ENCODE measurements at regions not wholly inside any gene's neighbourhood (a gene's known extent, or its start where the extent isn't known, plus 50 kb on each side); places are given as distances from the start of the nearest gene placed in this dataset.

DNA sequence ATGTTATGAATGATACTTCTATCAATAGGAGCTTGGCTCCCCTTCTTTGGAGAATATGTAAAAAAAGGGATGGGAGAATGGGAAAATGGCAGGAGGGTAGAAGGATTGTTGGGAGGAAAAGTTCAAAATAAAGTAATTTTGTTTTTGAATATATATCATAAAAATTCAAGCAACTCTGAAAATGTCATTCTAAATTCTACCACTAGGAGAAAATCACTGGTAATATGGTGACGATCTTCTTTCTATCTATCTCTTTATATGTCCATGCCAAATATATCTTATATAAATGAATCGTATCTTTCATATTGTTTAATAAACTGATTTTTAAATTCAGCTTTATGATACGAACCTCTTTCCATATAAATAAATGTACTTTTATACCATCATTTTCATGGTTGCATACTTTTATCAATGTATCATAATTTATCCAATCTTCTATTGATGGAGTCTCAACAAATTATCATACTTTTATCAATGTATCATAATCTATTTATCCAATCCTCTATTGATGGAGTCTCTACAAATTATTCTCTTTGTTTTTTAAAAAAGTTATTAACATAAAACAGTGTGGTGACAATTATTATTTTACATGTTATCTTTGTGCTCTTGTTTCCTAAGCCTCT is 73.7 kb upstream of the MARK1 start (continued):
- TF ChIP-seq WRNIP1 (IDR thresholded peaks at IDR 0.05; ENCODE audit: borderline replicate concordance, low read depth, low read length), result no peak
- no peak for TF ChIP-seq GATAD2B (conservative IDR thresholded peaks at IDR 0.05; ENCODE audit: low read depth)
- no peak for TF ChIP-seq KLF5 (IDR thresholded peaks at IDR 0.05; ENCODE audit: partially characterized antibody)
- no peak for TF ChIP-seq SMAD5 (IDR thresholded peaks at IDR 0.05; ENCODE audit: low read depth)
- TF ChIP-seq NBN (IDR thresholded peaks at IDR 0.05), result no peak
- TF ChIP-seq ZZZ3 (IDR thresholded peaks at IDR 0.05; ENCODE audit: control insufficient read depth, insufficient read length, low read depth), result no peak

DNA sequence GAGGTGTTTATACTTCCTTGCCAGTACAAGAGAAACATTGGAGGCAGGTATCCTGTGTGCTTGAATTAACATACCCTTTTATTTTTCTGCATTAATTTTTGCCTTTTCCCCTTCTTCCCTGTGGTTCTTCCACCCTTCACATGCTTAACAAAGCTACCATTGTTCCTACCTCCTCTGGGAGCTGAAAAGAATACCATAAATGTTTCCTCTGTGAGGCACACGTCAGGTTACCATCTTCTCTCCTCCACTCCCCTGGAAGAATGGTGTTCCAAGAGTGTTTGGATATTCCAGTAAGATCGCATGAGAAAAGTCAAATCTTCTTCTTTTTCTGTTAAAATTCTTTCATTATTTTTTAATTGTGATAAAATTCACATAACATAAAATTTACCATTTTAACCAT is 74.6 kb upstream of the MARK1 start:
- intact Hi-C loops (cut with micrococcal nuclease; ENCODE audit: unreplicated experiment), result no loop called here
- no peak for DNase-seq (ENCODE audit: low read depth, low spot score)

DNA sequence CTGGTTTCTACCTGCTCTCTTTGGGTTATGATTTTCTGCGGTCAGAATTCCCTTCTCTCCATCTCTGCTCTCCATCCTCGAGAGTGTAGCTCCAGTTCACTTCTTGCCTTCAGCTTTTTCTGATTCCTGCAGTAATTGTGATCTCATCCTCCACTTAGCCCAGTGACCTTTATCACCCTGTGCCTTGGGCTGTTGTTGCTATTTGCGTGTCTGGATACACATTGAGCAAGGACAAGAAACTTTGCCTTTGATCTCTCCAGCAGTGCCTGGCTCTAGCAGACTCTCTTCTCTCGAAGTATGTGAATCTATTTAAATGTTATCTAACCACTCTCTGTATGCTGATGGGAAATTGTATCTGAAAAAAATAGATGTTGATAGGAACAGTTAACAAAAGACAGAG is 76.4 kb upstream of the MARK1 start:
- H3K27ac ChIP-seq (ENCODE audit: control insufficient read depth, insufficient read depth), result no peak overlapping the region
- H3K79me2 ChIP-seq (ENCODE audit: control insufficient read depth, insufficient read depth, low read length), result no peaks in the 10 kb centered on the region
- ChIA-PET CTCF (no interaction called here), SMC1A (ENCODE audit: uncharacterized antibody, unreplicated experiment) (interaction anchor here (1.4 to 1.5 kb wide), 2 partner anchors 171 to 282 kb away, joined by 3 read pairs; no protein-coding TSS in a partner anchor), POLR2A (no interaction called here), RAD21 (ENCODE audit: unreplicated experiment) (no interaction called here)
- intact Hi-C loops (cut with micrococcal nuclease; ENCODE audit: unreplicated experiment), result no loop called here
- no peak for DNase-seq (ENCODE audit: low read depth, low spot score)
- H3K36me3 ChIP-seq (ENCODE audit: control insufficient read depth in 2 of 2, insufficient read depth in 2 of 2, low read length in 1 of 2), result no peaks in the 10 kb centered on the region
- TF ChIP-seq, protein P1, sequence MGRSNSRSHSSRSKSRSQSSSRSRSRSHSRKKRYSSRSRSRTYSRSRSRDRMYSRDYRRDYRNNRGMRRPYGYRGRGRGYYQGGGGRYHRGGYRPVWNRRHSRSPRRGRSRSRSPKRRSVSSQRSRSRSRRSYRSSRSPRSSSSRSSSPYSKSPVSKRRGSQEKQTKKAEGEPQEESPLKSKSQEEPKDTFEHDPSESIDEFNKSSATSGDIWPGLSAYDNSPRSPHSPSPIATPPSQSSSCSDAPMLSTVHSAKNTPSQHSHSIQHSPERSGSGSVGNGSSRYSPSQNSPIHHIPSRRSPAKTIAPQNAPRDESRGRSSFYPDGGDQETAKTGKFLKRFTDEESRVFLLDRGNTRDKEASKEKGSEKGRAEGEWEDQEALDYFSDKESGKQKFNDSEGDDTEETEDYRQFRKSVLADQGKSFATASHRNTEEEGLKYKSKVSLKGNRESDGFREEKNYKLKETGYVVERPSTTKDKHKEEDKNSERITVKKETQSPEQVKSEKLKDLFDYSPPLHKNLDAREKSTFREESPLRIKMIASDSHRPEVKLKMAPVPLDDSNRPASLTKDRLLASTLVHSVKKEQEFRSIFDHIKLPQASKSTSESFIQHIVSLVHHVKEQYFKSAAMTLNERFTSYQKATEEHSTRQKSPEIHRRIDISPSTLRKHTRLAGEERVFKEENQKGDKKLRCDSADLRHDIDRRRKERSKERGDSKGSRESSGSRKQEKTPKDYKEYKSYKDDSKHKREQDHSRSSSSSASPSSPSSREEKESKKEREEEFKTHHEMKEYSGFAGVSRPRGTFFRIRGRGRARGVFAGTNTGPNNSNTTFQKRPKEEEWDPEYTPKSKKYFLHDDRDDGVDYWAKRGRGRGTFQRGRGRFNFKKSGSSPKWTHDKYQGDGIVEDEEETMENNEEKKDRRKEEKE (IDR thresholded peaks at IDR 0.05), result no peak
- TF ChIP-seq HDAC2 (IDR thresholded peaks at IDR 0.05) (no peak), ZNF274 (IDR thresholded peaks at IDR 0.05; ENCODE audit: insufficient read depth, insufficient read length) (no peak), CHD1 (IDR thresholded peaks at IDR 0.05; ENCODE audit: low read depth, low read length) (no peak), CBX5 (IDR thresholded peaks at IDR 0.05; ENCODE audit: low read depth) (no peak), NBN (IDR thresholded peaks at IDR 0.05) (no peak), EZH2 (IDR thresholded peaks at IDR 0.05; ENCODE audit: borderline replicate concordance, control insufficient read depth, low read depth, low read length) (no peak), ZNF207 (IDR thresholded peaks at IDR 0.05; ENCODE audit: borderline replicate concordance) (no peak), STAT1 (conservative IDR thresholded peaks at IDR 0.05) (no peak)
- no peak overlapping the region for H3K4me3 ChIP-seq
- FAIRE-seq, result no peak
- no peaks in the 10 kb centered on the region for H3K27me3 ChIP-seq (replicated peaks in 1 of 2; ENCODE audit: control insufficient read depth in 2 of 2, insufficient read depth in 2 of 2, low read length in 1 of 2)
- no peak overlapping the region for H3K4me2 ChIP-seq (ENCODE audit: control insufficient read depth, insufficient read depth)
- in situ Hi-C loops (cut with MboI), result no loop called here
- H2AFZ ChIP-seq (ENCODE audit: control insufficient read depth, low read depth, low read length), result no peak overlapping the region
- no TSS peak for BruUV-seq (replicated peaks)
- no peaks in the 10 kb centered on the region for H4K20me1 ChIP-seq (ENCODE audit: control insufficient read depth, insufficient read depth)
- H3K9me3 ChIP-seq (replicated peaks; ENCODE audit: control insufficient read depth, insufficient read depth, low read length), result no peaks in the 10 kb centered on the region
- H3K9ac ChIP-seq (ENCODE audit: control insufficient read depth, insufficient read depth, low read length), result no peak overlapping the region
- 30% methylated on average over 4 of the region's 4 CpGs for WGBS (ENCODE audit: insufficient coverage, insufficient replicate concordance, low lambda C conversion rate, missing lambda C conversion rate)
- H3K4me1 ChIP-seq (ENCODE audit: control insufficient read depth, insufficient read depth, low read length), result no peaks in the 10 kb centered on the region
- no peak for ATAC-seq

More for the DNA sequence above, 74.6 kb upstream of the MARK1 start:
- Histone ChIP-seq H3K27me3 (replicated peaks in 1 of 2; ENCODE audit: control insufficient read depth in 2 of 2, insufficient read depth in 2 of 2, low read length in 1 of 2) (no peaks in the 10 kb centered on the region), H3K9me3 (replicated peaks; ENCODE audit: control insufficient read depth, insufficient read depth, low read length) (no peaks in the 10 kb centered on the region), H3K4me1 (ENCODE audit: control insufficient read depth, insufficient read depth, low read length) (no peaks in the 10 kb centered on the region), H2AFZ (ENCODE audit: control insufficient read depth, low read depth, low read length) (no peak overlapping the region), H3K4me3 (no peak overlapping the region), H3K27ac (ENCODE audit: control insufficient read depth, insufficient read depth) (no peak overlapping the region), H3K36me3 (ENCODE audit: control insufficient read depth in 2 of 2, insufficient read depth in 2 of 2, low read length in 1 of 2) (no peaks in the 10 kb centered on the region), H4K20me1 (ENCODE audit: control insufficient read depth, insufficient read depth) (no peaks in the 10 kb centered on the region), H3K79me2 (ENCODE audit: control insufficient read depth, insufficient read depth, low read length) (no peaks in the 10 kb centered on the region), H3K4me2 (ENCODE audit: control insufficient read depth, insufficient read depth) (no peak overlapping the region), H3K9ac (ENCODE audit: control insufficient read depth, insufficient read depth, low read length) (no peak overlapping the region)
- ChIA-PET RAD21 (ENCODE audit: unreplicated experiment) (no interaction called here), POLR2A (no interaction called here), CTCF (interaction anchor here (0.8 kb wide), 1 partner anchor 157 kb away, joined by 3 read pairs; no protein-coding TSS in a partner anchor), SMC1A (ENCODE audit: uncharacterized antibody, unreplicated experiment) (no interaction called here)
- 57% methylated on average over 2 of the region's 2 CpGs for WGBS (ENCODE audit: insufficient coverage, insufficient replicate concordance, low lambda C conversion rate, missing lambda C conversion rate)
- in situ Hi-C loops (cut with MboI), result no loop called here
- FAIRE-seq (no peak), ATAC-seq (no peak)
- no peak for TF ChIP-seq HCFC1 (IDR thresholded peaks at IDR 0.05; ENCODE audit: low read length)
- TF ChIP-seq ZBED1 (IDR thresholded peaks at IDR 0.05; ENCODE audit: borderline replicate concordance), result no peak
- no TSS peak for BruUV-seq (replicated peaks)
